WTC11 (cell line): ENCODE measurements at regions not wholly inside any gene's neighbourhood (a gene's known extent, or its start where the extent isn't known, plus 50 kb on each side); places are given as distances from the start of the nearest gene placed in this dataset.

Experiments used
- ATAC-seq: fragments of 200-7000 bp; cut with Tn5 transposase; 2 replicates; pipeline ENCODE4 v1.10.0; 2021; ENCODE audit warnings: mild to moderate bottlenecking, moderate library complexity
- CTCF ChIA-PET: fragments of 300-600 bp; sonication (Branson Sonifier 250); formaldehyde crosslinking; loops from one replicate; lab custom pipeline; 2021; ENCODE audit warnings: antibody characterized with exemption; lab: Charles Lee
- POLR2A ChIA-PET: fragments of 350-600 bp; sonication (Branson Sonifier 250); formaldehyde crosslinking; loops from one replicate; lab custom pipeline; 2021; ENCODE audit warnings: antibody characterized with exemption; lab: Charles Lee
- DNase-seq: peaks from one replicate; pipeline ENCODE4 v3.0.0; 2021; ENCODE audit warnings: low spot score
- H3K27ac Mint-ChIP-seq: 2 replicates; pipeline ENCODE4 v1.8.0; 2021; ENCODE audit warnings: mixed read lengths
- H3K27me3 Mint-ChIP-seq: 2 replicates; pipeline ENCODE4 v1.8.0; 2021; ENCODE audit warnings: low read depth, mild to moderate bottlenecking, moderate library complexity, mixed read lengths
- H3K36me3 Mint-ChIP-seq: 2 replicates; pipeline ENCODE4 v1.8.0; 2021; ENCODE audit warnings: mixed read lengths
- H3K4me1 Mint-ChIP-seq: 2 replicates; pipeline ENCODE4 v1.8.0; 2022; ENCODE audit warnings: mixed read lengths
- H3K4me3 Mint-ChIP-seq: 2 replicates; pipeline ENCODE4 v1.8.0; 2021; ENCODE audit warnings: mild to moderate bottlenecking, moderate library complexity, mixed read lengths
- H3K9me3 Mint-ChIP-seq: 2 replicates; pipeline ENCODE4 v1.8.0; 2021; ENCODE audit warnings: mixed read lengths
- CDX4 ChIP-seq: fragments of 250-450 bp; sonication (Bioruptor Pico); IDR thresholded peaks from 2 replicates; pipeline ENCODE4 v1.9.0; 2021; ENCODE audit warnings: moderate library complexity, mild to moderate bottlenecking, inconsistent platforms, borderline replicate concordance
- ELF4 ChIP-seq: sonication (generic); formaldehyde crosslinking; IDR thresholded peaks from 2 replicates; pipeline ENCODE4 v1.8.1; 2022; ENCODE audit warnings: low read depth, mild to moderate bottlenecking, moderate library complexity, missing genetic modification reagents
- EMX1 ChIP-seq: fragments of 250-450 bp; sonication (Bioruptor Pico); IDR thresholded peaks from 2 replicates; pipeline ENCODE4 v1.8.0; 2021; ENCODE audit warnings: mild to moderate bottlenecking
- ERG ChIP-seq: fragments of 250-450 bp; sonication (Bioruptor Pico); IDR thresholded peaks from 2 replicates; pipeline ENCODE4 v1.8.0; 2021; ENCODE audit warnings: mild to moderate bottlenecking
- FOXP1 ChIP-seq: sonication (generic); formaldehyde crosslinking; IDR thresholded peaks from 2 replicates; pipeline ENCODE4 v1.8.0; 2022; ENCODE audit warnings: missing genetic modification reagents, mild to moderate bottlenecking, moderate library complexity, borderline replicate concordance
- GTF2I ChIP-seq: fragments of 250-450 bp; sonication (Bioruptor Pico); conservative IDR thresholded peaks from 2 replicates; pipeline ENCODE4 v1.4.0; 2021; ENCODE audit warnings: mild to moderate bottlenecking
- MAX ChIP-seq: sonication (generic); formaldehyde crosslinking; IDR thresholded peaks from 2 replicates; pipeline ENCODE4 v1.8.0; 2022; ENCODE audit warnings: mild to moderate bottlenecking, missing genetic modification reagents
- NR1H2 ChIP-seq: sonication (generic); formaldehyde crosslinking; IDR thresholded peaks from 2 replicates; pipeline ENCODE4 v1.9.0; 2021; ENCODE audit warnings: mild to moderate bottlenecking, moderate library complexity, missing genetic modification reagents
- PRRX2 ChIP-seq: fragments of 250-450 bp; sonication (Bioruptor Pico); IDR thresholded peaks from 2 replicates; pipeline ENCODE4 v1.8.0; 2021; ENCODE audit warnings: mild to moderate bottlenecking
- RORB ChIP-seq: fragments of 250-450 bp; sonication (Bioruptor Pico); IDR thresholded peaks from 2 replicates; pipeline ENCODE4 v1.9.0; 2021; ENCODE audit warnings: mild to moderate bottlenecking
- SMAD4 ChIP-seq: sonication (generic); formaldehyde crosslinking; IDR thresholded peaks from 2 replicates; pipeline ENCODE4 v1.8.0; 2022; ENCODE audit warnings: mild to moderate bottlenecking, missing genetic modification reagents
- TCF7 ChIP-seq: sonication (generic); formaldehyde crosslinking; IDR thresholded peaks from 2 replicates; pipeline ENCODE4 v1.8.0; 2022; ENCODE audit warnings: mild to moderate bottlenecking, low read depth, missing genetic modification reagents, moderate library complexity
- TP53 ChIP-seq: sonication (generic); formaldehyde crosslinking; IDR thresholded peaks from 2 replicates; pipeline ENCODE4 v1.8.1; 2023; ENCODE audit warnings: mild to moderate bottlenecking, missing genetic modification reagents
- ZNF121 ChIP-seq: sonication (generic); formaldehyde crosslinking; IDR thresholded peaks from 2 replicates; pipeline ENCODE4 v1.8.0; 2023; ENCODE audit warnings: missing genetic modification reagents
- TF ChIP-seq, protein P1 (sequence below): fragments of 250-450 bp; sonication (Bioruptor Pico); IDR thresholded peaks from 2 replicates; pipeline ENCODE4 v1.9.0; 2021; ENCODE audit warnings: mild to moderate bottlenecking
- TF ChIP-seq, protein P2 (sequence below): sonication (generic); formaldehyde crosslinking; IDR thresholded peaks from 2 replicates; pipeline ENCODE4 v1.8.1; 2023; ENCODE audit warnings: mild to moderate bottlenecking, moderate library complexity, missing genetic modification reagents
- TF ChIP-seq, protein P3 (sequence below): fragments of 250-450 bp; sonication (Bioruptor Pico); IDR thresholded peaks from 2 replicates; pipeline ENCODE4 v1.9.0; 2021; ENCODE audit warnings: mild to moderate bottlenecking, borderline replicate concordance
- TF ChIP-seq, protein P4 (sequence below): sonication (generic); formaldehyde crosslinking; conservative IDR thresholded peaks from 2 replicates; pipeline ENCODE4 v1.8.1; 2022; ENCODE audit warnings: mild to moderate bottlenecking, missing genetic modification reagents

DNA sequence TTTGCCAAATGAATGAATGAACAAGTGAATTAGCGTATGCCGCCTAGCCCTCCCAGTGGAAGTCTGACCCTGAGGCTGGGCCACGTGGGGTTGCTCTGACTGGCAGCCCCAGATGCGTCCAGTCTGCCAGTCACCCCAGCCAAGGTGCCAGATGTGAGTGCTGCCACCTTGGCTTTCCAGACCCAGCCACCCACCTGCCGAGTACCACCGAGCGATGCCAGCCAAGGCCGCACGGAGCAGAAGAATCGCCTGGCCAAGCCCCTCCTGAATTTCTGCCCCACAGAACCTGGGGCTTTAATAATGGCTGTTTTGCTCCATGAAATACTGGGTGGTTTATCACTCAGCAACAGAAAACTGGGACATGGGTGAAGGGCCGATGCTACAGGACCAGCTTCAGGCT is 59.3 kb downstream of the ADRA2C start:
- CTCF ChIA-PET, result interaction anchor here (1.3 kb wide), 1 partner anchor 55 kb away, joined by 4 read pairs; no protein-coding TSS in a partner anchor
- Mint-ChIP-seq H3K36me3 (no peaks in the 10 kb centered on the region), H3K27me3 (no peaks in the 10 kb centered on the region; the same call in 1 of the 2 replicates), H3K27ac (no peak overlapping the region), H3K9me3 (no peaks in the 10 kb centered on the region), H3K4me1 (peaks cover 27% of the 10 kb centered on the region), H3K4me3 (no peak overlapping the region)
- no peak for ATAC-seq
- no peak for TF ChIP-seq PRRX2 (CRISPR knock-in tag)
- no peak for TF ChIP-seq ERG (CRISPR knock-in tag)
- POLR2A ChIA-PET, result no interaction called here
- DNase-seq, result no peak

GRCh38 chr4:3826247-3827172 is 60.3 kb downstream of the ADRA2C start:
- Mint-ChIP-seq H3K36me3 (no peaks in the 10 kb centered on the region), H3K9me3 (no peaks in the 10 kb centered on the region), H3K27ac (no peak overlapping the region), H3K4me1 (peaks cover 25% of the 10 kb centered on the region)
- CTCF ChIA-PET, result interaction anchor here (1.1 to 2.6 kb wide), 2 partner anchors 32 to 34 kb away, joined by 3 to 14 read pairs; no protein-coding TSS in a partner anchor
- POLR2A ChIA-PET, result no interaction called here
- TF ChIP-seq ELF4 (CRISPR knock-in tag) (no peak), MAX (CRISPR knock-in tag) (no peak), CDX4 (CRISPR knock-in tag) (no peak), ZNF121 (CRISPR knock-in tag) (no peak), TCF7 (CRISPR knock-in tag) (no peak), NR1H2 (CRISPR knock-in tag) (no peak), EMX1 (CRISPR knock-in tag) (no peak), TP53 (CRISPR knock-in tag) (no peak), FOXP1 (CRISPR knock-in tag) (no peak), RORB (CRISPR knock-in tag) (no peak), GTF2I (CRISPR knock-in tag) (no peak), SMAD4 (CRISPR knock-in tag) (no peak)
- TF ChIP-seq, protein P1, sequence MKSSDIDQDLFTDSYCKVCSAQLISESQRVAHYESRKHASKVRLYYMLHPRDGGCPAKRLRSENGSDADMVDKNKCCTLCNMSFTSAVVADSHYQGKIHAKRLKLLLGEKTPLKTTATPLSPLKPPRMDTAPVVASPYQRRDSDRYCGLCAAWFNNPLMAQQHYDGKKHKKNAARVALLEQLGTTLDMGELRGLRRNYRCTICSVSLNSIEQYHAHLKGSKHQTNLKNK (CRISPR knock-in tag), result no peak
- TF ChIP-seq, protein P2, sequence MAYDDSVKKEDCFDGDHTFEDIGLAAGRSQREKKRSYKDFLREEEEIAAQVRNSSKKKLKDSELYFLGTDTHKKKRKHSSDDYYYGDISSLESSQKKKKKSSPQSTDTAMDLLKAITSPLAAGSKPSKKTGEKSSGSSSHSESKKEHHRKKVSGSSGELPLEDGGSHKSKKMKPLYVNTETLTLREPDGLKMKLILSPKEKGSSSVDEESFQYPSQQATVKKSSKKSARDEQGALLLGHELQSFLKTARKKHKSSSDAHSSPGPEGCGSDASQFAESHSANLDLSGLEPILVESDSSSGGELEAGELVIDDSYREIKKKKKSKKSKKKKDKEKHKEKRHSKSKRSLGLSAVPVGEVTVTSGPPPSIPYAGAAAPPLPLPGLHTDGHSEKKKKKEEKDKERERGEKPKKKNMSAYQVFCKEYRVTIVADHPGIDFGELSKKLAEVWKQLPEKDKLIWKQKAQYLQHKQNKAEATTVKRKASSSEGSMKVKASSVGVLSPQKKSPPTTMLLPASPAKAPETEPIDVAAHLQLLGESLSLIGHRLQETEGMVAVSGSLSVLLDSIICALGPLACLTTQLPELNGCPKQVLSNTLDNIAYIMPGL (CRISPR knock-in tag), result no peak
- TF ChIP-seq, protein P3, sequence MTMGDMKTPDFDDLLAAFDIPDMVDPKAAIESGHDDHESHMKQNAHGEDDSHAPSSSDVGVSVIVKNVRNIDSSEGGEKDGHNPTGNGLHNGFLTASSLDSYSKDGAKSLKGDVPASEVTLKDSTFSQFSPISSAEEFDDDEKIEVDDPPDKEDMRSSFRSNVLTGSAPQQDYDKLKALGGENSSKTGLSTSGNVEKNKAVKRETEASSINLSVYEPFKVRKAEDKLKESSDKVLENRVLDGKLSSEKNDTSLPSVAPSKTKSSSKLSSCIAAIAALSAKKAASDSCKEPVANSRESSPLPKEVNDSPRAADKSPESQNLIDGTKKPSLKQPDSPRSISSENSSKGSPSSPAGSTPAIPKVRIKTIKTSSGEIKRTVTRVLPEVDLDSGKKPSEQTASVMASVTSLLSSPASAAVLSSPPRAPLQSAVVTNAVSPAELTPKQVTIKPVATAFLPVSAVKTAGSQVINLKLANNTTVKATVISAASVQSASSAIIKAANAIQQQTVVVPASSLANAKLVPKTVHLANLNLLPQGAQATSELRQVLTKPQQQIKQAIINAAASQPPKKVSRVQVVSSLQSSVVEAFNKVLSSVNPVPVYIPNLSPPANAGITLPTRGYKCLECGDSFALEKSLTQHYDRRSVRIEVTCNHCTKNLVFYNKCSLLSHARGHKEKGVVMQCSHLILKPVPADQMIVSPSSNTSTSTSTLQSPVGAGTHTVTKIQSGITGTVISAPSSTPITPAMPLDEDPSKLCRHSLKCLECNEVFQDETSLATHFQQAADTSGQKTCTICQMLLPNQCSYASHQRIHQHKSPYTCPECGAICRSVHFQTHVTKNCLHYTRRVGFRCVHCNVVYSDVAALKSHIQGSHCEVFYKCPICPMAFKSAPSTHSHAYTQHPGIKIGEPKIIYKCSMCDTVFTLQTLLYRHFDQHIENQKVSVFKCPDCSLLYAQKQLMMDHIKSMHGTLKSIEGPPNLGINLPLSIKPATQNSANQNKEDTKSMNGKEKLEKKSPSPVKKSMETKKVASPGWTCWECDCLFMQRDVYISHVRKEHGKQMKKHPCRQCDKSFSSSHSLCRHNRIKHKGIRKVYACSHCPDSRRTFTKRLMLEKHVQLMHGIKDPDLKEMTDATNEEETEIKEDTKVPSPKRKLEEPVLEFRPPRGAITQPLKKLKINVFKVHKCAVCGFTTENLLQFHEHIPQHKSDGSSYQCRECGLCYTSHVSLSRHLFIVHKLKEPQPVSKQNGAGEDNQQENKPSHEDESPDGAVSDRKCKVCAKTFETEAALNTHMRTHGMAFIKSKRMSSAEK, result no peak
- TF ChIP-seq, protein P4, sequence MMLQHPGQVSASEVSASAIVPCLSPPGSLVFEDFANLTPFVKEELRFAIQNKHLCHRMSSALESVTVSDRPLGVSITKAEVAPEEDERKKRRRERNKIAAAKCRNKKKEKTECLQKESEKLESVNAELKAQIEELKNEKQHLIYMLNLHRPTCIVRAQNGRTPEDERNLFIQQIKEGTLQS (CRISPR knock-in tag), result no peak
- TF ChIP-seq, all 79 proteins: peak for 0
- Mint-ChIP-seq H3K4me3 (no peak overlapping the region), H3K27me3 (no peaks in the 10 kb centered on the region; the same call in 1 of the 2 replicates)
- DNase-seq (no peak), ATAC-seq (no peak)
